Trophoblast cell (in vitro differentiated cells and primary cell): ENCODE measurements at regions not wholly inside any gene's neighbourhood (a gene's known extent, or its start where the extent isn't known, plus 50 kb on each side); places are given as distances from the start of the nearest gene placed in this dataset.

Experiments used
- DNase-seq, 2 donors: peaks; one replicate each; pipeline ENCODE4 v3.0.0-alpha.2; 2016
- H2AFZ ChIP-seq: 2 replicates; pipeline ENCODE4 v1.6.1; 2013; ENCODE audit warnings: low read length, moderate library complexity, mild to moderate bottlenecking; ENCODE audit not compliant: insufficient read depth, poor library complexity
- H2AK5ac ChIP-seq: 2 replicates; pipeline ENCODE4 v1.6.1; 2013; ENCODE audit warnings: mild to moderate bottlenecking, low read length
- H2BK120ac ChIP-seq: 2 replicates; pipeline ENCODE4 v1.6.1; 2013; ENCODE audit warnings: low read length, mild to moderate bottlenecking, moderate library complexity; ENCODE audit not compliant: insufficient read depth, poor library complexity
- H2BK12ac ChIP-seq: 2 replicates; pipeline ENCODE4 v1.6.1; 2013; ENCODE audit warnings: mild to moderate bottlenecking, low read length, moderate library complexity
- H2BK5ac ChIP-seq: 2 replicates; pipeline ENCODE4 v1.6.1; 2013; ENCODE audit warnings: low read length, low read depth, moderate library complexity, mild to moderate bottlenecking; ENCODE audit not compliant: poor library complexity
- H3K14ac ChIP-seq: 2 replicates; pipeline ENCODE4 v1.6.1; 2013; ENCODE audit warnings: mild to moderate bottlenecking, low read length
- H3K18ac ChIP-seq: 2 replicates; pipeline ENCODE4 v1.6.1; 2013; ENCODE audit warnings: mild to moderate bottlenecking, low read length
- H3K23ac ChIP-seq: 2 replicates; pipeline ENCODE4 v1.6.1; 2013; ENCODE audit warnings: low read length
- H3K27ac ChIP-seq: 2 replicates; pipeline ENCODE4 v1.5.1; 2013; ENCODE audit warnings: low read depth, mild to moderate bottlenecking, inconsistent platforms, low read length, moderate library complexity
- H3K27me3 ChIP-seq: 2 replicates; pipeline ENCODE4 v1.6.1; 2013; ENCODE audit warnings: inconsistent platforms, mild to moderate bottlenecking, low read length, moderate library complexity; ENCODE audit not compliant: insufficient read depth
- H3K36me3 ChIP-seq, 2 experiments: 1 replicate in 1 of 2; 2 replicates in 1 of 2; pipeline ENCODE4 v1.6.1; 2013; ENCODE audit warnings: low read length in 2 of 2, mild to moderate bottlenecking in 2 of 2, moderate library complexity in 1 of 2; ENCODE audit not compliant: insufficient read depth in 2 of 2, control insufficient read depth in 1 of 2
- H3K4ac ChIP-seq: 2 replicates; pipeline ENCODE4 v1.6.1; 2013; ENCODE audit warnings: low read depth, mild to moderate bottlenecking, low read length, moderate library complexity
- H3K4me1 ChIP-seq, 2 experiments: 1 replicate in 1 of 2; 2 replicates in 1 of 2; pipeline ENCODE4 v1.6.1; 2013; ENCODE audit warnings: low read length in 2 of 2, mild to moderate bottlenecking in 2 of 2, moderate library complexity in 1 of 2; ENCODE audit not compliant: insufficient read depth in 2 of 2, control insufficient read depth in 1 of 2
- H3K4me2 ChIP-seq: 2 replicates; pipeline ENCODE4 v1.6.1; 2013; ENCODE audit warnings: inconsistent platforms, mild to moderate bottlenecking, low read length, moderate library complexity
- H3K4me3 ChIP-seq: 2 replicates; pipeline ENCODE4 v1.5.1; 2013; ENCODE audit warnings: mild to moderate bottlenecking, low read depth, low read length, inconsistent platforms
- H3K79me1 ChIP-seq: one replicate; pipeline ENCODE4 v1.6.1; 2013; ENCODE audit warnings: low read length
- H3K79me2 ChIP-seq: 2 replicates; pipeline ENCODE4 v1.6.1; 2013; ENCODE audit warnings: low read length, mild to moderate bottlenecking; ENCODE audit not compliant: control insufficient read depth, insufficient read depth, poor library complexity
- H3K9ac ChIP-seq: 2 replicates; pipeline ENCODE4 v1.6.1; 2013; ENCODE audit warnings: mild to moderate bottlenecking, low read length
- H3K9me3 ChIP-seq: 2 replicates; pipeline ENCODE4 v1.6.1; 2013; ENCODE audit warnings: low read depth, mild to moderate bottlenecking, control low read depth, inconsistent platforms, low read length; ENCODE audit not compliant: insufficient read depth
- H4K12ac ChIP-seq: 2 replicates; pipeline ENCODE4 v1.6.1; 2013; ENCODE audit warnings: low read depth, mild to moderate bottlenecking, low read length, moderate library complexity
- H4K8ac ChIP-seq: 2 replicates; pipeline ENCODE4 v1.6.1; 2013; ENCODE audit warnings: low read depth, mild to moderate bottlenecking, low read length, moderate library complexity
- H4K91ac ChIP-seq: one replicate; pipeline ENCODE4 v1.6.1; 2013; ENCODE audit warnings: low read depth, mild to moderate bottlenecking, low read length, moderate library complexity
- WGBS: extraction: QIAGEN DNeasy Blood & Tissue Kit; methylation state at CpG from one replicate; pipeline ENCODE4 v1.1.7; 2013; ENCODE audit warnings: missing lambda C conversion rate; ENCODE audit not compliant: insufficient read length, insufficient coverage; ENCODE audit errors: extremely low coverage; 5-methylcytosine and 5-hydroxymethylcytosine counted together

GRCh38 chr4:141849778-141850177, 213.4 kb downstream of the IL15 start:
- peaks cover 0 to 3% of the 10 kb centered on the region in 2 experiments for H3K4me1 ChIP-seq
- no peak overlapping the region for H3K18ac ChIP-seq
- H2AK5ac ChIP-seq: no peak overlapping the region
- H2BK120ac ChIP-seq: no peak overlapping the region
- H2AFZ ChIP-seq: no peak overlapping the region
- no peaks in the 10 kb centered on the region for H3K27me3 ChIP-seq
- no peak overlapping the region for H3K9ac ChIP-seq
- no peak overlapping the region for H3K4me2 ChIP-seq
- no peak overlapping the region for H4K91ac ChIP-seq
- DNase-seq: no peak
- no peaks in the 10 kb centered on the region for H3K36me3 ChIP-seq
- no peak overlapping the region for H3K14ac ChIP-seq
- no peaks in the 10 kb centered on the region for H3K79me1 ChIP-seq
- H3K27ac ChIP-seq: no peak overlapping the region
- H3K4me3 ChIP-seq: no peak overlapping the region
- H2BK12ac ChIP-seq: no peak overlapping the region
- H3K4ac ChIP-seq: no peak overlapping the region
- no peak overlapping the region for H4K8ac ChIP-seq
- no peaks in the 10 kb centered on the region for H3K79me2 ChIP-seq
- no peak overlapping the region for H3K23ac ChIP-seq
- no peaks in the 10 kb centered on the region for H3K9me3 ChIP-seq
- H4K12ac ChIP-seq: no peak overlapping the region
- no peak overlapping the region for H2BK5ac ChIP-seq
- WGBS: no CpG with 5 or more reads among the region's 1 CpG

GRCh38 chr4:141851246-141851891, 215.0 kb downstream of the IL15 start:
- H3K27me3 ChIP-seq: no peaks in the 10 kb centered on the region
- H3K4me3 ChIP-seq: no peak overlapping the region
- H3K4me2 ChIP-seq: no peak overlapping the region
- no peak overlapping the region for H3K27ac ChIP-seq
- no peaks in the 10 kb centered on the region for H3K79me1 ChIP-seq
- H3K4me1 ChIP-seq: peaks cover 0 to 3% of the 10 kb centered on the region in 2 experiments
- no peaks in the 10 kb centered on the region for H3K9me3 ChIP-seq
- H3K36me3 ChIP-seq: no peaks in the 10 kb centered on the region
- H3K79me2 ChIP-seq: no peaks in the 10 kb centered on the region
- no peak overlapping the region for H4K8ac ChIP-seq
- no peak overlapping the region for H3K23ac ChIP-seq
- H2BK12ac ChIP-seq: no peak overlapping the region
- H3K18ac ChIP-seq: no peak overlapping the region
- H2AFZ ChIP-seq: no peak overlapping the region
- no peak overlapping the region for H3K9ac ChIP-seq
- WGBS: no CpG with 5 or more reads among the region's 2 CpGs
- H3K14ac ChIP-seq: no peak overlapping the region
- H2BK120ac ChIP-seq: no peak overlapping the region
- H2AK5ac ChIP-seq: no peak overlapping the region
- H4K12ac ChIP-seq: no peak overlapping the region
- no peak overlapping the region for H2BK5ac ChIP-seq
- H4K91ac ChIP-seq: no peak overlapping the region
- no peak for DNase-seq
- no peak overlapping the region for H3K4ac ChIP-seq

GRCh38 chr4:141853091-141853764, 216.8 kb downstream of the IL15 start:
- Histone ChIP-seq H3K27me3 (no peaks in the 10 kb centered on the region), H4K12ac (no peak overlapping the region), H3K23ac (no peak overlapping the region), H2AK5ac (no peak overlapping the region), H2BK5ac (no peak overlapping the region), H3K4ac (no peak overlapping the region), H3K36me3 (no peaks in the 10 kb centered on the region), H3K4me1 (peaks cover 0 to 3% of the 10 kb centered on the region in 2 experiments), H4K91ac (no peak overlapping the region), H2BK120ac (no peak overlapping the region), H2BK12ac (no peak overlapping the region), H3K9me3 (no peaks in the 10 kb centered on the region), H3K4me3 (no peak overlapping the region), H3K79me1 (no peaks in the 10 kb centered on the region), H3K9ac (no peak overlapping the region), H3K27ac (no peak overlapping the region), H3K18ac (no peak overlapping the region), H3K4me2 (no peak overlapping the region), H4K8ac (no peak overlapping the region), H3K14ac (no peak overlapping the region), H3K79me2 (no peaks in the 10 kb centered on the region), H2AFZ (no peak overlapping the region)
- no peak for DNase-seq
- WGBS: no CpG with 5 or more reads among the region's 12 CpGs

- H4K12ac ChIP-seq: no peak overlapping the region
- H3K4ac ChIP-seq: no peak overlapping the region
- H3K9ac ChIP-seq: no peak overlapping the region
- no peak overlapping the region for H2BK12ac ChIP-seq
- H3K14ac ChIP-seq: no peak overlapping the region
- WGBS: no CpG with 5 or more reads among the region's 1 CpG
- H2AK5ac ChIP-seq: no peak overlapping the region
- no peak overlapping the region for H3K27ac ChIP-seq
- H3K18ac ChIP-seq: no peak overlapping the region
- H4K8ac ChIP-seq: no peak overlapping the region
- H2AFZ ChIP-seq: no peak overlapping the region
- no peak overlapping the region for H3K4me3 ChIP-seq
- H3K9me3 ChIP-seq: no peaks in the 10 kb centered on the region
- no peak overlapping the region for H2BK5ac ChIP-seq
- no peak overlapping the region for H4K91ac ChIP-seq
- no peak overlapping the region for H2BK120ac ChIP-seq
- no peaks in the 10 kb centered on the region for H3K27me3 ChIP-seq
- H3K23ac ChIP-seq: no peak overlapping the region
- H3K36me3 ChIP-seq: no peaks in the 10 kb centered on the region
- no peak for DNase-seq
- no peaks in the 10 kb centered on the region for H3K4me1 ChIP-seq
- H3K79me1 ChIP-seq: no peaks in the 10 kb centered on the region
- H3K79me2 ChIP-seq: no peaks in the 10 kb centered on the region
- no peak overlapping the region for H3K4me2 ChIP-seq
Observed at GRCh38 chr4:141858437-141858836, 222.1 kb downstream of the IL15 start.
